Myocyte (in vitro differentiated cells): ENCODE measurements at regions not wholly inside any gene's neighbourhood (a gene's known extent, or its start where the extent isn't known, plus 50 kb on each side); places are given as distances from the start of the nearest gene placed in this dataset.

Experiments
- DNase-seq: peaks from one replicate; pipeline ENCODE4 v3.0.0-alpha.2; 2012; ENCODE audit warnings: low read depth

DNA sequence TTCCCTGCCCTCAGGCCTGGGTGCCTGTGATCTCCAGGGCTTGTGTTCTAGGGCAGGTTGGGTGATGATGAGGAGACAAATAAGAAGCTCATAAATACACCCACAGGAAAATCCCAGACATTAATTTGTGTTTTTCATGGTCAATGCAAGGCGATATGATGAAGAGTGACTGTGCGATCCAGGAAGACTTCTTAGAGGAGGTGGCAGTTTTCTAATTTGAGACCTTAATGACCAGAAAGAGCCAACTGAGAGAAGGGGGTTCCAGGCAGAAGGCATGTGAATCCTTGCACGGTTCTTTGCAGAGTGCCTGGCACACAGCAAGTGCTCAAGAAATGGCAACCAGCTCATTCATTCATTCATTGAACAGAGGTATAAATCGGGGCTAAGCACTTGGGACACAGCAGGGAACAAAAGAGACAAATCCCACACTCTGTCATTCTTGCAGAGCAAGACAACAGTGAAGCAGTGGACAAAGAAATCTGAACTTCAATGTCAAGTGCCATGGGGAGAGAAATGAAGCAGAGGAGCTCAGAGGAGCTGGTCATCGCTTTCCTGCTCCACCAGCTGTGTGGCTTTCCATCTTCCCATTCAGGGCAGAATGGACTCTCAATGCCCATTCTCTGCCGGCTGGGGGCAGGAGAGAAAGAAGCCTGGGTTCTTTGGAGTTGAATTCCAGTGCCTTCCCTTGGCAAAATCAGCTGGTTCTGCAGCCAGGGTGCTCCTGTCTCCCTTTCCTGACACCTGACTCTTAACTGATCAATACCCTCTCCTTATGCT is 128.3 kb downstream of the AACS start:
- peak; percentile 22 for DNase-seq

- DNase-seq = peak; percentile 18
Measured at GRCh38 chr12:125194163-125194773, 129.0 kb downstream of the AACS start.

GRCh38 chr12:125194987-125195386 is 129.8 kb downstream of the AACS start:
- DNase-seq = no peak

GRCh38 chr12:125197326-125197725 is 132.1 kb downstream of the AACS start:
- no peak for DNase-seq

- no peak for DNase-seq
Measured at GRCh38 chr12:125198652-125199051, 133.4 kb downstream of the AACS start.

- DNase-seq = no peak
Measured at GRCh38 chr12:125201090-125201489, 135.9 kb downstream of the AACS start.

GRCh38 chr12:125201940-125202339 is 136.7 kb downstream of the AACS start:
- DNase-seq = no peak

- DNase-seq = no peak
Measured at GRCh38 chr12:125202421-125202820, 137.2 kb downstream of the AACS start.

DNA sequence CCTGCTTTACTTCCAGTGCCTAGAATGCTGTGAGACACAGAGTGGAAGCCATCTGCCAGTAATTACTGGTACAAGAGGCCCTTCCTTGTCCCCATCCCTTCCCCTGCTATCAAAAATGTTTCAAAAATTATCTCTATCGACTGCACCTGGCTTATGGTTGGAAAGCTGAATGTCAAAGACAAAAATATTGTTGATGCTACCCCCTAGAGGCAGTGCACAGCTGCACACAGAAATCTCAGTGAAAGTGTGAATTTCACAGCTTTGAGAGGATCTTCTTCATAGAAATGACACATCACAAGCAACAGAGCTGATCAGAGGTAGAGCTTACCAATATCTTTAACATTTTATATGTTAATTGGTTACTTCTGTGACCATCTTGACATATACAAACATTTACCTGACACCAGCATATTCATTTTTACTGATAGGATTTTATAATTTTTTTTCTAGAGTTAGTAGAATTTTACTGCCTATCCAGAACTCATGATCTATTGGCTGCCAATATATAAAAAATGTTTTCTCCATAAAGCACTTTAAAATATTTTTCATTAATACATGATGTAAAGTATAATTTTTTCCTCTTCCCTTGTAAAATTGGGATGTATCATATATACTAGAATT is 138.0 kb downstream of the AACS start:
- peak; percentile 14 for DNase-seq

- DNase-seq = peak; percentile 31
Measured at GRCh38 chr12:125205386-125205785, 140.2 kb downstream of the AACS start.

GRCh38 chr12:125206711-125207110 is 141.5 kb downstream of the AACS start:
- DNase-seq = no peak

GRCh38 chr12:125208334-125208733 is 143.1 kb downstream of the AACS start:
- DNase-seq = no peak

GRCh38 chr12:125208942-125209341 is 143.7 kb downstream of the AACS start:
- DNase-seq = no peak

- DNase-seq = no peak
Measured at GRCh38 chr12:125210104-125210755, 145.0 kb downstream of the AACS start.

GRCh38 chr12:125211464-125211863 is 146.2 kb downstream of the AACS start:
- no peak for DNase-seq

GRCh38 chr12:125214289-125214688 is 149.1 kb downstream of the AACS start:
- no peak for DNase-seq

DNA sequence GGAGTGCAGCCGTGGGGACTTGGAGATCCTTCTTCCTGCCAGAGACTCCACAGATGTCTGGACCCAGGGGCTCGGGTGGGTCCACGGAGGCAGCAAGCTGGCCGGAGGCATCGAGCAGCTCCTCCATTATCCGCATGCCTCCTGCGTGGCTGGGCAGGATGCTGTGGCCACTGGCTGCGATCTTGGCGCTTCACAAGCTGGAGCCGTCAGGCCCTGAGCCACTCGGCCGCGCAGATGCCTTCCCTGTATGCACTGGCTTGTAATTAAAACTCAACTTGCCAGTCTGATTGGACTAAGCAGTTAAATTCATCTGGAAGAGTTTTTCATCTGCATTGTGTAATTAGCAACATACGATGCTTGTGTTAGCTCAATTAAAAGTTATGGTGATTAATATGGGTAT is 151.5 kb downstream of the AACS start:
- no peak for DNase-seq

DNA sequence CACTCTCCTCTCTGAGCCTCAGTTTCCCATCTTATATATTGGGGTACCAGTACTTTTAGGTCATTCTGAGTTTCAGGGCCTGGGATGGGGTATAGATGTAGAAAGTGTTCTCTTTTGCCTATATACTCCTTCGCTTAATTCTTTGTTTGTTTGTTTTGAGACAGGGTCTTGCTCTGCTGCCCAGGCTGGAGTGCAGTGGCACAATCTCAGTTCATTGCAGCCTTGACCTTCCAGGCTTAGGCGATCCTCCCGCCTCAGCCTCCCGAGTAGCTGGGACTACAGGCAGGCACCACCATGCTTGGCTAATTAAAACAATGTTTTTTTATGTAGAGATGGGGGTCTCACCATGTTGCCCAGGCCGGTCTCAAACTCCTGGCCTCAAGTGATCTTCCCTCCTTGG is 152.1 kb downstream of the AACS start:
- no peak for DNase-seq

DNA sequence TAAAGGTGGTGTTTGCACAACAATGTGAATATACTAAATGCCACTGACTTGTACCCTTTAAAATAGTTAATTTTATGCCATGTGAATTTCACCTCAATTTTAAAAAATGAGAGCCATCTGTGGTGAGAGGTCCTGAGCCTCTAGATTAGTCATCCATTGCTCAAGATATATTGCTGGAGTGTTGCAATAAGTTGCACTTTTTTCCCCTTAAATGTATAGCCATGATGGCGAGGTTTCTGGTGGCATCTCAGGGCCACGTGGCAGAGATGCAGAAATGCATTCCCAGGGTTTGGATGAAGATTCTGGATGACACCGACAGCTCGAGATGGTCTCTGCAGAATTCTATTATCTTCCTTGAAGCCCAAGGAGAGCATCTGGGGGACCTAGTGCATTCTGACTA is 153.7 kb downstream of the AACS start:
- no peak for DNase-seq

GRCh38 chr12:125220404-125221273 is 155.4 kb downstream of the AACS start:
- no peak for DNase-seq

DNA sequence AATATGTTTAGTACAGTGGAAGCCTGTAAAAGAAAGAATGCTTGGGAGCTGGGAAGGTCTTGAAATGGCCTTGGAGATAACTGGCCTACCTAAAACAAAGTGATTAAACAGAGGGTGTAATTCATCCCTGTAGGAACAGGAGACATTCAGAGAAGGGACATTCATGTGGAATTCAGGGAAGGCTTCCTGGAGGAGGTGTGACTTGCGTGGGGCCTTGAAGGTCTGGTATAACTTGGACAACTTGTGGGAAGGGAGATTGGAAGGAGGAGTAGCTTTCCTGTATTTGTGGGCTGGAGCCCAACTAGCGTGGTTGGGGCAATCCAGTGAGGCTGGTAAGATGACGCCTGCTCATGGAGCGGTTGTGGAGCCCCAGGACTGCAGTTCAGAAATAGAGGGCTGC is 156.4 kb downstream of the AACS start:
- DNase-seq = no peak
